ENCODE measurements at regions not wholly inside any gene's neighbourhood (a gene's known extent, or its start where the extent isn't known, plus 50 kb on each side); places are given as distances from the start of the nearest gene placed in this dataset.

GRCh38 chr12:110995016-110995415 is 74.6 kb upstream of the MYL2 start:
- TF ChIP-seq TCF12 (IDR thresholded peaks at IDR 0.05; ENCODE audit: low read depth) (no peak), NFIC (IDR thresholded peaks at IDR 0.05) (no peak), RAD21 (IDR thresholded peaks at IDR 0.05; ENCODE audit: low read depth) (no peak), REST (IDR thresholded peaks at IDR 0.05; ENCODE audit: low read depth) (no peak), EP300 (IDR thresholded peaks at IDR 0.05; ENCODE audit: borderline replicate concordance) (no peak), YY1 (IDR thresholded peaks at IDR 0.05; ENCODE audit: low read depth) (no peak), ZBTB7A (IDR thresholded peaks at IDR 0.05; ENCODE audit: low read depth) (no peak), CEBPB (IDR thresholded peaks at IDR 0.05) (no peak), TEAD4 (IDR thresholded peaks at IDR 0.05) (no peak), MAX (IDR thresholded peaks at IDR 0.05) (no peak), CREB1 (IDR thresholded peaks at IDR 0.05; ENCODE audit: low read depth) (no peak), FOXM1 (IDR thresholded peaks at IDR 0.05; ENCODE audit: borderline replicate concordance, low read depth) (no peak), TAF1 (IDR thresholded peaks at IDR 0.05; ENCODE audit: low read depth) (no peak), EGR1 (IDR thresholded peaks at IDR 0.05) (no peak), USF1 (IDR thresholded peaks at IDR 0.05) (no peak)

- TF ChIP-seq CEBPB (IDR thresholded peaks at IDR 0.05) (no peak), RAD21 (IDR thresholded peaks at IDR 0.05; ENCODE audit: low read depth) (no peak), USF1 (IDR thresholded peaks at IDR 0.05) (peak; percentile 64), EP300 (IDR thresholded peaks at IDR 0.05; ENCODE audit: borderline replicate concordance) (no peak)
Observed at GRCh38 chr12:110993434-110993833, 73.1 kb upstream of the MYL2 start.

- no peak for TF ChIP-seq TAF1 (IDR thresholded peaks at IDR 0.05; ENCODE audit: low read depth)
- no peak for TF ChIP-seq TEAD4 (IDR thresholded peaks at IDR 0.05)
- TF ChIP-seq MAX (IDR thresholded peaks at IDR 0.05), result no peak
- TF ChIP-seq FOXM1 (IDR thresholded peaks at IDR 0.05; ENCODE audit: borderline replicate concordance, low read depth), result no peak
- no peak for TF ChIP-seq EGR1 (IDR thresholded peaks at IDR 0.05)
- TF ChIP-seq USF1 (IDR thresholded peaks at IDR 0.05), result no peak
- TF ChIP-seq CREB1 (IDR thresholded peaks at IDR 0.05; ENCODE audit: low read depth), result no peak
- TF ChIP-seq CEBPB (IDR thresholded peaks at IDR 0.05), result no peak
- no peak for TF ChIP-seq RAD21 (IDR thresholded peaks at IDR 0.05; ENCODE audit: low read depth)
- TF ChIP-seq TCF12 (IDR thresholded peaks at IDR 0.05; ENCODE audit: low read depth), result no peak
- TF ChIP-seq REST (IDR thresholded peaks at IDR 0.05; ENCODE audit: low read depth), result no peak
- TF ChIP-seq NFIC (IDR thresholded peaks at IDR 0.05), result no peak
- TF ChIP-seq YY1 (IDR thresholded peaks at IDR 0.05; ENCODE audit: low read depth), result no peak
- TF ChIP-seq ZBTB7A (IDR thresholded peaks at IDR 0.05; ENCODE audit: low read depth), result no peak
- no peak for TF ChIP-seq EP300 (IDR thresholded peaks at IDR 0.05; ENCODE audit: borderline replicate concordance)
Observed at GRCh38 chr12:110992909-110993308, 72.5 kb upstream of the MYL2 start.

- TF ChIP-seq MAX (IDR thresholded peaks at IDR 0.05) (no peak), EGR1 (IDR thresholded peaks at IDR 0.05) (no peak), NFIC (IDR thresholded peaks at IDR 0.05) (no peak), TCF12 (IDR thresholded peaks at IDR 0.05; ENCODE audit: low read depth) (no peak), REST (IDR thresholded peaks at IDR 0.05; ENCODE audit: low read depth) (no peak), YY1 (IDR thresholded peaks at IDR 0.05; ENCODE audit: low read depth) (no peak), ZBTB7A (IDR thresholded peaks at IDR 0.05; ENCODE audit: low read depth) (no peak), USF1 (IDR thresholded peaks at IDR 0.05) (no peak), FOXM1 (IDR thresholded peaks at IDR 0.05; ENCODE audit: borderline replicate concordance, low read depth) (no peak), RAD21 (IDR thresholded peaks at IDR 0.05; ENCODE audit: low read depth) (no peak), TEAD4 (IDR thresholded peaks at IDR 0.05) (no peak)
Observed at GRCh38 chr12:110983811-110984210, 63.4 kb upstream of the MYL2 start.

Data from Ishikawa (cell line).